Fibroblast of mammary gland (primary cell): ENCODE measurements at regions not wholly inside any gene's neighbourhood (a gene's known extent, or its start where the extent isn't known, plus 50 kb on each side); places are given as distances from the start of the nearest gene placed in this dataset.
A peak's percentile ranks its signal among the peaks of the same experiment; 100 is the strongest.

Experiments used
- DNase-seq: peaks from one replicate; pipeline ENCODE4 v3.0.0-alpha.2; 2010; ENCODE audit warnings: low read depth
- H3K4me3 ChIP-seq: 2 replicates; pipeline ENCODE4 v1.5.1; 2011; ENCODE audit warnings: low read depth, mild to moderate bottlenecking, low read length, moderate library complexity; ENCODE audit not compliant: control insufficient read depth
- CTCF ChIP-seq: conservative IDR thresholded peaks from 2 replicates; pipeline ENCODE4 v1.5.1; 2011; ENCODE audit warnings: low read depth, low read length, inconsistent platforms; ENCODE audit not compliant: control insufficient read depth, insufficient read depth

- peak; percentile 19 for DNase-seq
- no peak overlapping the region for H3K4me3 ChIP-seq
- TF ChIP-seq CTCF: no peak
Observed at GRCh38 chr11:106271086-106271485, 193.6 kb downstream of the AASDHPPT start.

- DNase-seq: no peak
- TF ChIP-seq CTCF: no peak
Observed at GRCh38 chr11:106271686-106272085, 194.2 kb downstream of the AASDHPPT start.

GRCh38 chr11:106275151-106275550 is 197.7 kb downstream of the AASDHPPT start:
- no peak for DNase-seq
- TF ChIP-seq CTCF: no peak

More at GRCh38 chr11:106271686-106272085, 194.2 kb downstream of the AASDHPPT start:
- no peak overlapping the region for H3K4me3 ChIP-seq

GRCh38 chr11:106276126-106276525 is 198.7 kb downstream of the AASDHPPT start:
- no peak overlapping the region for H3K4me3 ChIP-seq
- TF ChIP-seq CTCF: no peak
- DNase-seq: peak; percentile 30

More at GRCh38 chr11:106275151-106275550, 197.7 kb downstream of the AASDHPPT start:
- H3K4me3 ChIP-seq: no peak overlapping the region

- peak; percentile 50 for TF ChIP-seq CTCF
- DNase-seq: peak; percentile 36
- no peak overlapping the region for H3K4me3 ChIP-seq
Observed at GRCh38 chr11:106276859-106277436, 199.5 kb downstream of the AASDHPPT start.

- DNase-seq: no peak
- no peak overlapping the region for H3K4me3 ChIP-seq
- no peak for TF ChIP-seq CTCF
Observed at GRCh38 chr11:106277484-106277883, 200.0 kb downstream of the AASDHPPT start.

GRCh38 chr11:106278391-106278790 is 200.9 kb downstream of the AASDHPPT start:
- H3K4me3 ChIP-seq: no peak overlapping the region
- peak; percentile 18 for DNase-seq
- no peak for TF ChIP-seq CTCF
